ENCODE measurements at regions not wholly inside any gene's neighbourhood (a gene's known extent, or its start where the extent isn't known, plus 50 kb on each side); places are given as distances from the start of the nearest gene placed in this dataset.

GRCh38 chr1:188669728-188670382 is 1807.8 kb downstream of the BRINP3 start:
- TF ChIP-seq EZH2 (IDR thresholded peaks at IDR 0.05; ENCODE audit: insufficient read depth, poor library complexity, severe bottlenecking) (no peak), EZH2phosphoT487 (IDR thresholded peaks at IDR 0.05; ENCODE audit: insufficient read depth, low read depth) (no peak)
